Peyer's patch (tissue), 4 donors: ENCODE measurements at regions not wholly inside any gene's neighbourhood (a gene's known extent, or its start where the extent isn't known, plus 50 kb on each side); places are given as distances from the start of the nearest gene placed in this dataset.

Experiments
- CTCF ChIP-seq, 6 experiments: fragments of 450-650 bp in 4 of 6; fragments of 200-600 bp in 2 of 6; sonication (generic) in 1 of 6; IDR thresholded peaks; one replicate each; pipeline ENCODE4 v1.5.1; 2017 to 2019; ENCODE audit warnings: antibody characterized with exemption in 6 of 6, mild to moderate bottlenecking in 3 of 6, moderate library complexity in 1 of 6
- POLR2A ChIP-seq, 2 donors: fragments of 450-650 bp; IDR thresholded peaks; one replicate each; pipeline ENCODE4 v1.5.1; 2017; ENCODE audit warnings: antibody characterized with exemption in 2 of 2, mild to moderate bottlenecking in 2 of 2, moderate library complexity in 2 of 2

- no peak for TF ChIP-seq CTCF (IDR thresholded peaks at IDR 0.05)
- no peak for TF ChIP-seq POLR2A (IDR thresholded peaks at IDR 0.05)
Observed at GRCh38 chr4:119709418-119709817, 80.8 kb upstream of the PDE5A start.
